IMR-90 (cell line): ENCODE measurements at regions not wholly inside any gene's neighbourhood (a gene's known extent, or its start where the extent isn't known, plus 50 kb on each side); places are given as distances from the start of the nearest gene placed in this dataset.
"Not testable (repeated sequence)": the region's sequence is repeated elsewhere in the genome, so short reads cannot be mapped to it uniquely, and the experiment has no call there.

Experiments used
- ATAC-seq: fragments of 200-7000 bp; cut with Tn5 transposase; 2 replicates; pipeline ENCODE4 v1.9.1; 2020; ENCODE audit warnings: low read depth, mild to moderate bottlenecking, moderate library complexity
- BruUV-seq: library from RNA; stranded (reverse); fragments of 400-500 nt; replicated peaks from 2 replicates; lab custom pipeline; 2021; lab: Mats Ljungman, UMichigan
- CTCF ChIA-PET: fragments of 300-600 bp; formaldehyde crosslinking; extraction: SDS; loops from one replicate; lab custom pipeline; 2021; ENCODE audit warnings: antibody characterized with exemption; lab: Yijun Ruan, JAX
- POLR2A ChIA-PET: fragments of 300-600 bp; sonication (Branson Sonifier 250); formaldehyde crosslinking; loops from one replicate; lab custom pipeline; 2022; ENCODE audit warnings: antibody characterized with exemption; ENCODE audit not compliant: unreplicated experiment; lab: Charles Lee
- DNase-seq: peaks from one replicate; pipeline ENCODE4 v3.0.0; 2013
- H2AFZ ChIP-seq: replicated peaks from 2 replicates; pipeline ENCODE3; 2013; ENCODE audit warnings: low read length, mild to moderate bottlenecking; ENCODE audit not compliant: poor library complexity
- H2AK5ac ChIP-seq: 2 replicates; pipeline ENCODE4 v1.6.1; 2013; ENCODE audit warnings: low read depth, low read length, inconsistent platforms
- H2AK9ac ChIP-seq: replicated peaks from 2 replicates; pipeline ENCODE3; 2013; ENCODE audit warnings: mild to moderate bottlenecking, low read depth, low read length, moderate library complexity; ENCODE audit not compliant: poor library complexity
- H2BK120ac ChIP-seq: 2 replicates; pipeline ENCODE4 v1.6.1; 2013; ENCODE audit warnings: low read depth, low read length, inconsistent platforms
- H2BK15ac ChIP-seq: 3 replicates; pipeline ENCODE4 v1.6.1; 2013; ENCODE audit warnings: low read depth, low read length, inconsistent platforms
- H2BK20ac ChIP-seq: 2 replicates; pipeline ENCODE4 v1.6.1; 2013; ENCODE audit warnings: low read depth, mild to moderate bottlenecking, inconsistent platforms, low read length, moderate library complexity
- H2BK5ac ChIP-seq: 2 replicates; pipeline ENCODE4 v1.6.1; 2013; ENCODE audit warnings: mild to moderate bottlenecking, low read depth, low read length, inconsistent platforms; ENCODE audit not compliant: poor library complexity, severe bottlenecking
- H3K14ac ChIP-seq: replicated peaks from 2 replicates; pipeline ENCODE4 v1.6.1; 2013; ENCODE audit warnings: low read depth, low read length, inconsistent platforms
- H3K18ac ChIP-seq: 2 replicates; pipeline ENCODE4 v1.6.1; 2013; ENCODE audit warnings: low read depth, low read length, control low read depth
- H3K23ac ChIP-seq: 2 replicates; pipeline ENCODE4 v1.6.1; 2013; ENCODE audit warnings: low read depth, low read length, inconsistent platforms
- H3K27ac ChIP-seq: 2 replicates; pipeline ENCODE4 v1.5.1; 2013; ENCODE audit warnings: mild to moderate bottlenecking, control low read depth, low read length; ENCODE audit not compliant: insufficient read depth
- H3K27me3 ChIP-seq: 2 replicates; pipeline ENCODE4 v1.6.1; 2013; ENCODE audit warnings: low read length; ENCODE audit not compliant: control insufficient read depth, insufficient read depth
- H3K36me3 ChIP-seq: 2 replicates; pipeline ENCODE4 v1.6.1; 2013; ENCODE audit warnings: low read length, mixed read lengths; ENCODE audit not compliant: control insufficient read depth, insufficient read depth
- H3K4ac ChIP-seq: 2 replicates; pipeline ENCODE4 v1.6.1; 2013; ENCODE audit warnings: low read depth, low read length, inconsistent platforms
- H3K4me1 ChIP-seq: 2 replicates; pipeline ENCODE4 v1.6.1; 2013; ENCODE audit warnings: low read length, mixed read lengths; ENCODE audit not compliant: control insufficient read depth, insufficient read depth
- H3K4me2 ChIP-seq: 2 replicates; pipeline ENCODE4 v1.6.1; 2013; ENCODE audit warnings: low read depth, mild to moderate bottlenecking, control low read depth, low read length, moderate library complexity
- H3K4me3 ChIP-seq: 2 replicates; pipeline ENCODE4 v1.5.1; 2013; ENCODE audit warnings: low read depth, mild to moderate bottlenecking, control low read depth, low read length, moderate library complexity; ENCODE audit not compliant: insufficient read depth
- H3K56ac ChIP-seq: 2 replicates; pipeline ENCODE4 v1.6.1; 2013; ENCODE audit warnings: low read length, inconsistent platforms; ENCODE audit not compliant: insufficient read depth; ENCODE audit errors: extremely low read depth
- H3K79me1 ChIP-seq, 2 experiments: 2 replicates each; pipeline ENCODE4 v1.6.1; 2013; ENCODE audit warnings: low read length in 2 of 2, inconsistent platforms in 1 of 2, low read depth in 1 of 2
- H3K9ac ChIP-seq: 2 replicates; pipeline ENCODE4 v1.6.1; 2013; ENCODE audit warnings: low read depth, low read length, control low read depth
- H3K9me1 ChIP-seq: 2 replicates; pipeline ENCODE4 v1.6.1; 2013; ENCODE audit warnings: low read length, inconsistent platforms; ENCODE audit not compliant: insufficient read depth
- H3K9me3 ChIP-seq: 2 replicates; pipeline ENCODE4 v1.6.1; 2013; ENCODE audit warnings: low read length; ENCODE audit not compliant: control insufficient read depth, insufficient read depth
- H4K20me1 ChIP-seq: 2 replicates; pipeline ENCODE4 v1.6.1; 2013; ENCODE audit warnings: low read length, inconsistent platforms; ENCODE audit not compliant: insufficient read depth
- H4K5ac ChIP-seq: 2 replicates; pipeline ENCODE4 v1.6.1; 2013; ENCODE audit warnings: mild to moderate bottlenecking, low read depth, low read length, control low read depth
- H4K8ac ChIP-seq, 2 experiments: 2 replicates each; pipeline ENCODE4 v1.6.1; 2013; ENCODE audit warnings: low read depth in 2 of 2, low read length in 2 of 2, control low read depth in 1 of 2, inconsistent platforms in 1 of 2
- H4K91ac ChIP-seq: 2 replicates; pipeline ENCODE4 v1.6.1; 2013; ENCODE audit warnings: low read depth, low read length, inconsistent platforms; ENCODE audit not compliant: insufficient read depth
- WGBS, 2 experiments: methylation state at CpG; one replicate each; pipeline versions ENCODE4 v1.1.5 to v1.1.7; 2013; ENCODE audit warnings: missing lambda C conversion rate in 2 of 2; ENCODE audit not compliant: insufficient read length in 1 of 2; ENCODE audit errors: extremely low coverage in 2 of 2; 5-methylcytosine and 5-hydroxymethylcytosine counted together
- dilution Hi-C: fragments of 300-500 bp; cut with HindIII; formaldehyde crosslinking; loops from one replicate; pipeline ENCODE4 v1.14.3; 2018; ENCODE audit warnings: low sequenced_read_pairs; ENCODE audit not compliant: unreplicated experiment
- in situ Hi-C: fragments of 300-500 bp; cut with MboI; formaldehyde crosslinking; loops from 3 replicates; pipeline ENCODE4 v1.14.3; 2019; ENCODE audit warnings: low sequenced_read_pairs, inconsistent platforms, mixed read lengths
- intact Hi-C: fragments of 100-400 bp; cut with micrococcal nuclease; formaldehyde crosslinking; loops from 2 replicates; pipeline ENCODE4 v1.10.0; 2022

DNA sequence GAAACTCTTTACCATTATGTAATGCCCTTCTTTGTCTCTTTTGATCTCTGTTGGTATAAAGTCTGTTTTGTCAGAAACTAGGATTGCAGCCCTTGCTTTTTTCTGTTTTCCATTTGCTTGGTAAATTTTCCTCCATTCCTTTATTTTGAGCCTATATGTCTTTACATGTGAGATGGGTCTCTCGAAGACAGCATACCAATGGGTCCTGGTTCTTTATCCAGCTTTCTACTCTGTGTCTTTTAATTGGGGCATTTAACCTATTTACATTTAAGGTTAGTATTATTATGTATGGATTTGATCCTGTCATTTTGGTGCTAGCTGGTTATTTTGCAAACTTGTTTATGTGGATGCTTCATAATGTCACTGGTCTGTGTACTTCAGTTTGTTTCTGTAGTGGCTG, 191.3 kb downstream of the S1PR1 start:
- H3K18ac ChIP-seq, H3K9ac ChIP-seq, H4K91ac ChIP-seq, H4K5ac ChIP-seq, dilution Hi-C loops, H2BK20ac ChIP-seq, in situ Hi-C loops, H4K8ac ChIP-seq, ATAC-seq, H2BK120ac ChIP-seq, H3K9me1 ChIP-seq, H3K4ac ChIP-seq, H3K9me3 ChIP-seq, H3K4me3 ChIP-seq, H3K36me3 ChIP-seq, CTCF ChIA-PET, H3K14ac ChIP-seq, H2BK15ac ChIP-seq, H2AFZ ChIP-seq, H3K27me3 ChIP-seq, H2AK9ac ChIP-seq, POLR2A ChIA-PET, H2BK5ac ChIP-seq, H3K4me2 ChIP-seq, H3K23ac ChIP-seq, H3K4me1 ChIP-seq, intact Hi-C loops, DNase-seq, H3K27ac ChIP-seq, H3K79me1 ChIP-seq, H2AK5ac ChIP-seq, BruUV-seq, H4K20me1 ChIP-seq, H3K56ac ChIP-seq: not testable (repeated sequence)
- no CpG with 5 or more reads among the region's 1 CpG for WGBS, 2 experiments
